NCI-H1105 (cell line): ENCODE measurements at regions not wholly inside any gene's neighbourhood (a gene's known extent, or its start where the extent isn't known, plus 50 kb on each side); places are given as distances from the start of the nearest gene placed in this dataset.

Experiments
- DNase-seq: peaks from one replicate; lab custom pipeline; 2025; lab: John Stamatoyannopoulos, UW

DNA sequence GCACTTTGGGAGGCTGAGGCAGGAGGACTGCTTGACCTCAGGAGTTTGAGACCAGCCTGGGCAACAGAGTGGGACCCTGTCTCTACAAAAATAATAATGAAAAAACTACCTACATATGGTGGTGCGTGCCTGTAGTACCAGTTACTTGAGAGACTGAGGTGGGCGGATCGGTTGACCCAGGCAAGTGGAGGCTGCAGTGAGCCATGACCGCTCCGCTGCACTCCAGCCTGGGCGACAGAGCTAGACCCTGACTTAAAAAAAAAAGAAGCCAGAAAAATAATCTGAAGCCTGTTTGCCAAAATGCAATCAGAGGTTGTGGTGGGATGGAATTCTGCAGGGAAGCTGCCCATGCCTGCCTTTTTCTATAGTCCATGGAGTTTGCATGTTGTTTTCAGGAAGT is 50.4 kb upstream of the GGTA1 start:
- no peak for DNase-seq

DNA sequence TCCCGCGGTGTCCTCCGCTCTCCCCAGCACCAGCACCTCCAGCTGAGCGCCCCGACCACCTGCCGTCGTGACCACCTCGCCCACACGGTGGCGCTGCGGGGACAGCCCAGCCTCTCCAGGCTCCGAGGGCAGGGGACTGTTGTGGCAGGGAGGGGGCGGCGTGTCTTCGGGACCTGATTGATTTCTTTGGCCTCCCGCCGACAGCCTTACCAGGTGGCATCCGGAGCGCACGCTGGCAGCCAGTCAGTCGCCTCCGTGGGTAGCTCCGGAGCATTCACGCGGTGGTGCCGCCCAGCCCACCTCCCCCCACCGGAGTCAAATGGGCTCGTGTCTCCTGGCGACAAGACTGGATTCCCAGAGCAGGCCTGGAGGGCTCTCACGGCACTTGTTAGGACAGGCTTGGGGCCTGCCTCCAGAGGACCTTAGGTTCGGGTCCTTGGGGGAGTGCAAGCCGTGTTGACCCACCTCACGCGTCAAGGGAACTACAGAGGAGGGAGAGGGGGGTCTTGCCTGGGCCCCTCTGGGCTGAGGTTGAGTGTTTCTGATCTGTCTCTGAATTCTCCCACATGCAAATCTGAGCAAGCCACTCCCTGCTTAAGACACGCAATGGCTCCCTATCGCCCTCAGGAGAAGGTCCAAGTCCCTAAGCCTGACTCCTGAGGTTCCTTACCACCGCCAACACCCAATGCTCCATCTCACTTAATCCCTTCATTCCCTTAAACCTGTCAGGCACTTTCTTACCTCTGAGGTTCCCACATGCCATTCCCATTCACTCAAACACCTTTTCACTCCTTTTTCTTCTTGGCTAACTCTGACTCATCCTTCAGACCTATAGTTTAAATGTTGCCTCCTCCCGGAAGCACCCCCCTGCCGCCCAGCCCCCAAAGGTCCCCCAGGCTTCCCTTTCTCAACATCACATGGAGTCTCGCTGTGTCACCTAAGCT is 51.2 kb upstream of the GGTA1 start:
- peak; percentile 85 for DNase-seq

DNA sequence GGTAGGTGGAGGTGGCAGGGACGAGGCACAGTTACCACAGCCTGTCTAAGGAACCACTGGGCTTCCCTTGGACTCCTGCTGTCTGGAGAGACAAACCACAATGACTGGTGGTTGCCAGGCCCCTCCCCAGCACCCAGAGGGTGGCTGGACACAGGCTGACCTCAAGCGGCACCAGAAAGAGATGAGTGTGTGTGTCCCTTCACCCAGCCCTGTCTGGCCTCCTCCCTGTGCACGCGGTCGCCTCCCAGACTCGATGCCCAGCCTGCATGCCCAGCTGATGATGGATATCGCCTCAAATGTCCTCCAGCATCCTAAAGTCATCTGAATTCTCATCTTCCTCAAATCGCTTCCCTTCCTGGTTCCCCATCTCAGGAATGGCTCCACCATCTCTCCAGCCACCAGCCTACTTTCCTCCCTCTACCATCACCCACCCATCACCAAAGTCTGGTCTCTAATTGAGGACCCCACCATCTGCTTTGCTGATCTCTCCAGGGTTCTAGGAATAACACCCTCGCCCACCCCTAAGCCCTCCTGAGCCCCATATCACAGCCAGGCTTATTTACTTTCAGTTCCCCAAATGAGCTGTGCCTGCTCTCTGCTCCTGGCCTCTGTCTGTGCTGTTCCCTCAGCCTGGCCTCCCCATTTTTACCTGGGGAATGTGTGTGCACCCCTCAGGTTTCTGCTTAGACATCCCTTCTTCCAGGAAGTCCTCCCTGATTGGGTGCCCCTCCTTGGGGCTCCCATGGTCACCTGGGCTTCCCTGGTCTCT is 52.5 kb upstream of the GGTA1 start:
- DNase-seq: no peak

DNA sequence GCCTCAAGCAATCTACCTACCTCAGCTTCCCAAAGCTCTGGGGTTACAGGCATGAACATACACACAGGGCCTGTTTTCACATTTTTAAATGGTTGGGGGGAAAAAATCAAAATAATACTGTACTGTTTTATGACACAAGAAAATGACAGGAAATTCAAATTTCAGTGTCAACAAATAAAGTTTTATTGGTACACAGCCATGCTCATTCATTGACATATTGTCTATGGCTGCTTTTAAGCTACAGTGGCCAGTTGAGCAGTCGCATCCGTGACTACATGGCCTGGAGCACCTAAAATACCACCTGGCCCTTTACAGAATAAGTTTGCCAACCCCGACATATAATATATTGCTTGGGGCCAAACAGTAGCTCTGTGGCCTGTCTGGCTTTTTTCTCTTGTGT is 56.4 kb upstream of the GGTA1 start:
- no peak for DNase-seq

DNA sequence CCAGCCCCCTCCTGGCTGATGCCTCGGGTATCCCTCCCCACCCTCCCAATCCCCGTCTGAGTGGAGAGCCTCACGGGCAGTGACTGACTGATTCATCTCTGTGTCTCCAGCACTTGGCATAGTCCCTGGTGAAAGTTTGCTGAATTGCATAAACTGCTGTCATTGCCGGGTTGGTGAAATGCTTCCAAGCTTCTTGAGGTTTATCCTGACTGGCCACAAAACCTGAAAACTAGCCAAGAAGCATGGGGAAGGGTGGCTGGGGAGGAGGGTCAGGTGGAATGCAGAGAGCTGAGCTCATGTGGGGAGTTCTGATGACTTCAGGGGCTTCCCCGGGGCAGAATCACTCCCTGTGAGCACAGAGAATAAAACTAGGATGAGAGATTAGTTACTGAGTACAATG is 56.9 kb upstream of the GGTA1 start:
- DNase-seq: no peak

DNA sequence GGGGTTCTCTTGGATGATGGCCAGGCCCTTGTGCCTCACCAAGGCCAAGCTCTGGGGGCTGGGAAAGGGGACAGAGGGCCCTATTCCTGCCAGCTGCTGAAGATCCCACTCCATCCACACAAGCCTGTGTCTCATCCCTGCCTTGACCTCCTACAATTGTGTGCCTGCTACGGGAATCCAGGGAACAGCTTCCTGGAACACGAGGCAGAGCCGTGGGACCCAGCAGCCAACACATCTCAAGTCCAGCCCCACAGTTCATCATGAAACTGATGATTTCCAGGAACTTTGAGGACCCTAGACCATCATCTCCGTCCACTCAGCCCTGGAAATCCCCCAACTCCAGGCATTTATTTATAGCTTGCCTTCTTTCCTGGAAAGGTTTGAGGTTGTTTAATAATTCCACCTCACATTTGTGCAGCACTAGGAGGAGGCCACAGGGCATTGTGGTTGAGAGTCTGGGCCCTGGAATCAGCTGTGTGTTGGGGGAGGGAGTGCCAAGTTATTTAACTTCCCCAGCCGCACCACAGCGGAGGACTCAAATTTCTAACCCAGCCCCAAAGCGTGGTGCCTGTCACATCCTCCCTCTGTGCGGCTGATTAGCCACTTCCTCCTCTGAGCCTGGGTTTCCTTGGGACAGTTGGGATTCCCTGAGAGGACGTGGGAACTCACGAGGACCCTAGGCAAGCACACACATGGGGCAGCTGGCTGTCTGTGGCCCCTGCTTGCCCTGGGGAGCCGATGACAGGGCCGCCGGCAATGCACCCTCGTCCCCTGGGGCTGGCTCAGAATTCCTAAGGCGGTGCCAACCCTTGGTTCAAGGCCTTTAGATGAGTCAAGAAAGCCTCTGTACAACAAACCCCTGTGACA is 58.2 kb upstream of the GGTA1 start:
- DNase-seq: no peak

DNA sequence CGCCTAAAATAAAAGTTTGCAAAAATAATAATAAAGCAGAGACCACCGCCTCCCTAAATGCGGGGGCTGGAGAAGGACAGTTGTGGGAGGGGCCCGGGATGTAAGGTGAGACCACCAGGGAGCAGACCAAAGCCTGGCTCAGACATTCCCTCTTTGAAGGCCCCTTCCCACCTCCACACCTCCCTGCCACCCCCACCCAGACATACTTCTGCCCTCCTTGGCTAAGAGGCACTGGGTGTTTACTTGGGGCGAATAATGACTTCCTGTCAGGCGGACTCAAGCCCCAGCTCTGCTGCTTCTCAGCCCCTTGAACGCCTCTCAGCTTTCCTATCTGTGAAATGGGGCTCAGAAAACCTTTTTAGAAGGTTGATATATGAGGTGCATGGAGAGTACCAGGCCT is 58.8 kb upstream of the GGTA1 start:
- no peak for DNase-seq

DNA sequence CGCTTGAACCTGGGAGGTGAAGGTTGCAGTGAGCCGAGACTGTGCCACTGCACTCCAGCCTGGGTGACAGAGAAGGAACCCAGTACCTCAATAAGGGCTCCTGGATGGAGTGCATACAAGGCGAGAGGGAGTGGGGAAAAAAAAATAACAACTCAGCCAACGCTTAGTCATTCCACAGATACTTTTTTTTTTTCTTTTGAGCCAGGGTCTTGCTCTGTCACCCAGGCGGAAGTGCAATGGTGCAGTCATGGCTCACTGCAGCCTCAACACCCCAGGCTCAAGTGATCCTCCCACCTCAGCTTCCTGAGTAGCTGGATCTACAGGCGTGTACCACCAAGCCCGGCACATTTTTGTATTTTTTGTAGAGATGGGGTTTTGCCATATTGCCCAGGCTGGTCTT is 59.5 kb upstream of the GGTA1 start:
- DNase-seq: no peak

DNA sequence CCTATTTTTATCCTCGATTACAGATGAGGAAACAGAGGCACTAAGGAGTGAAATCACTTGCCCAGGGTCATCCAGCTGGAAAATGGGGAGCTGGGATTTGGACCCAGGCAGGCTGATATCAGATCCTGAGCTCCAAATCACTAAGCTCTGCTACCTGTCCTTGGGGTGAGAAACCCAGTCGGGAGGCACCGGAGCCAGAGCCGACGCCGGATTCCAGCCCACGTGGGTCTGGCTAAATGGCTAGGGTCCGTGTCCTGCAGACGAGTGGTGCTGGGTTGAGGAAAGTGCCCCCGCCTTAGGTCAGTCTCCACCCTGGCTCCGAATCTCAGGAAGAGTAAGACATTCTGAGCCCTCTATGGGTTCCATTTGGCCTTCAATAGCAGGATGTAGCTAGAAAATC is 61.3 kb upstream of the GGTA1 start:
- no peak for DNase-seq

DNA sequence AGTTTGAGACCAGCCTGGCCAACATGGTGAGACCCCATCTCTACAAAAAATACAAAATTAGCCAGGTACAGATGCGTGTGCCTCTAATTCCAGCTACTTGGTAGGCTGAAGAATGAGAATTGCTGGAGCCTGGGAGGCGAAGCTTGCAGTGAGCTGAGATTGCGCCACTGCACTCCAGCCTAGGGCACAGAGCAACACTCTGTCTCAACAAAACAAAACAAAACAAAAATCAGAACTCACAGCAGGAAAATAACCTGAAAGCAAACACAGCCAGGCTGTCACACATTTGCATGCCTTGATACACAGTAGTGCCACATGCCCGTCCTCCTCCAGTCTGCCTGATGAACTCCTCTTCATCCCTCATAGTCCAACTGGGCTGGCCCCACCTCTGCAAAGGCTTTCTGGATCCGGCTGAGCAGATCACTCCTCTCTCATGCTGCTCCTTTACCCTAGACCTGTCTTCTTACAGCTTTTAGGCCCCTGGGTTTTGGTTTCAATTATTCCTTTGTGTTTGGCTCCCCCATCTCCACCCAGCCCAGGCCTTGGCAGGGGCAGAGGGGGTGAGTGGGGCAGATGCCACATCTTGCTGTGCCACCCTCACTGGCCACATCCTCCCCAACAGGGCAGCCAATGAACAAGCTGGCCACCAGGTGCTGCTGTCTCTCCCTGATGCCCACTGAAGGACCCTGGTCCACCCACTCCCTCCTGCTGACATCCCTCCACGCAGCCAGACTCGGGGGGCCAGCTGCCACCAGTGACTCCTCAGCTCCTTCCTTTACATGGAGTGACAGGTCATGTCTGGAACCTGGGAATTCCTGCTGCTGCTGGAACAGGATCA is 62.0 kb upstream of the GGTA1 start:
- no peak for DNase-seq

DNA sequence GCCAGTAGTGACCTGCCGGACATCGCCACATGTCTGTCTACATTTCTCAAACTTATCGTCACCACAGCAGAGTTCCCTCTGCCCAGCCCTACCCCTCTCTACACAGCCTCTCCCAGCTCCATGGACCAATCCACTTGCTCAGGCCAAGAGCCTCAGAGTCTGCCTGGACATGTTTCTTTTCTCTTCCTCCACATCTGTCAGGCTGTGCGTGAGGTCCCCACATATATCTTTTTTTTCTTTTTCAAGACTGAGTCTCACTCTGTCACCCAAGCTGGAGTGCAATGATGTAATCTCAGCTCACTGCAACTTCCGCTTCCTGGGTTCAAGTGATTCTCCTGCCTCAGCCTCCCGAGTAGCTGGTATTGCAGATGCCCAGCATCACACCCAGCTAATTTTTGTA is 62.7 kb upstream of the GGTA1 start:
- no peak for DNase-seq

DNA sequence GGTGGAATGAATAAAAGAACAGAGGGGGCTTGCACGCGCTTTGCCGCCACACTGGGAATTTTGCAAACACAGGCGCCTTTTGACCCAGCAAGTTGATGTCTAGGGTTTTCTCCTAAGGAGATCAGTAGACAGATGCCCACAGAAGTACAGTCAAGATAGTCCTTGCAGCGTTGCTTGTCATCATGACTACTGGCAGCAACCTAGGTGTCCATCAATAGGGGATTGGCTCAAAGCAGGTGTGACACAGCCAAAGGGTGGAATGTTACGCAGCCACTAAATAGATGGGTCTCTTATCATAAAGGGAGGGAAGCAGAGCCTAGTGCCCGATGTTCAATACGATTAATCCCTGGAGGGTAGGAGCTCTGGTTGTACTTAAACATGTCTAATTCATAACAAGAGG is 63.8 kb upstream of the GGTA1 start:
- no peak for DNase-seq

DNA sequence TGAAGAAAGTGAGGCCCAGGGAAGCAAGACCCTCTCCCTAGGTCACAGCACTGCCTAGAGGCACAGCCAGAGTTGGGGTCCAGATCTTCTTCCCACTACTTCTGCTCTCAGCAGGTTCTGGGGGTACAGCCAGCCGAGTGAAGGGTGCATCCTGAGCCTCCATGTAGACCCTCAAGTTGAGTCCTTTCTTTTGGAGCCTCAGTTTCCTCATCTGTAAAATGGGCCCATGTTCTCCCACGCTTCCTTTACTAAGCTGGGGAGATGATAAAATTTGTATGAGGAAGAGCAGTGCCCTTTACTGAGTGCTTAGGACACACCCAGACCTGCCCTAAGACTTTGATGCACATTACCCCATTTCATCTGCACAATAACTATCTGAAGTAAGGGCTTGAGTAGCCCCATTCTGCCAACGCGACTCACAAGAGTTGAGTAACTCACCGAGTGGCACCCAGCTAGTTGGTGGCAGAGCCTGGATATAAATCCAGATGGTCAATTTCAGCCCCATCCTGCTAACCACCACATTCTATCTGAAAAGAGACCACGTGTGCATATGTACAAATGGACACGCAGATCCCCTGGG is 64.3 kb upstream of the GGTA1 start:
- no peak for DNase-seq

DNA sequence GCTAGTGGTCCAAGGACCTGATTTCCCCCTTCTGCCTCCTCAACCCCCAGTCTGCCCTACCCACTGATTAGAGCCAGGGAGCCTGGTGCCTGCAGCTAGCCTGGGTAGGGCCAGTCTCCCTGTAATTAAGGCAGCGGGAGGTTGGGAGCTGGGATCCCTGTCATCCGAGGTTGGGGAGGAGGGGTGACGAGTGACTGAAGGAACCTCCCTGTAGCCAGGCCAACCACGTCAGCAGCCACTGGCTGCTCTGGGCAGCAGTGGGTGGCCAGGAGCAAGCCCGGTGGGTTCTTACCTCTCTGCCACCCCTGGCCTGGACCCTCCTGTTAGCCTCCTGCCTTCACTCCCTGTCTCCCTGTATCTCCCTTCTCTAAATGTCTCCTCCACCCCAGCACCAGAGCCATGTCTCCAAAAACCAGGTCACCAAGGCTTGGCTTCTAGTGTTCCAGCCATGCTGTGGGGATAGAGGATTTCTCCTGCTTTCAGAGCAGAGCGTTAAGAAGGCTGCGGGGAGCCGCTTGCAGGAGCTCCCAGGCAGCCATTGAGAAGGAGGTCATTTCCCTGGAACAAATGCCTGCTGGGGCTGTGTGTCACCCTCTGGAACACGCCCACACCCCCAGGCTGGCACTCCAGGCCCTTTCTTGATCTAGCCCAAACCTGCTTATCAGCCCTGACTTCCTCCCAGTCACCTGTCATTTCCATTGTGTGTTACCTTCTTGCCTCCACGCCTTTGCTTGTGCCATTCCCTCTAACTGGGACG is 65.0 kb upstream of the GGTA1 start:
- DNase-seq: no peak

DNA sequence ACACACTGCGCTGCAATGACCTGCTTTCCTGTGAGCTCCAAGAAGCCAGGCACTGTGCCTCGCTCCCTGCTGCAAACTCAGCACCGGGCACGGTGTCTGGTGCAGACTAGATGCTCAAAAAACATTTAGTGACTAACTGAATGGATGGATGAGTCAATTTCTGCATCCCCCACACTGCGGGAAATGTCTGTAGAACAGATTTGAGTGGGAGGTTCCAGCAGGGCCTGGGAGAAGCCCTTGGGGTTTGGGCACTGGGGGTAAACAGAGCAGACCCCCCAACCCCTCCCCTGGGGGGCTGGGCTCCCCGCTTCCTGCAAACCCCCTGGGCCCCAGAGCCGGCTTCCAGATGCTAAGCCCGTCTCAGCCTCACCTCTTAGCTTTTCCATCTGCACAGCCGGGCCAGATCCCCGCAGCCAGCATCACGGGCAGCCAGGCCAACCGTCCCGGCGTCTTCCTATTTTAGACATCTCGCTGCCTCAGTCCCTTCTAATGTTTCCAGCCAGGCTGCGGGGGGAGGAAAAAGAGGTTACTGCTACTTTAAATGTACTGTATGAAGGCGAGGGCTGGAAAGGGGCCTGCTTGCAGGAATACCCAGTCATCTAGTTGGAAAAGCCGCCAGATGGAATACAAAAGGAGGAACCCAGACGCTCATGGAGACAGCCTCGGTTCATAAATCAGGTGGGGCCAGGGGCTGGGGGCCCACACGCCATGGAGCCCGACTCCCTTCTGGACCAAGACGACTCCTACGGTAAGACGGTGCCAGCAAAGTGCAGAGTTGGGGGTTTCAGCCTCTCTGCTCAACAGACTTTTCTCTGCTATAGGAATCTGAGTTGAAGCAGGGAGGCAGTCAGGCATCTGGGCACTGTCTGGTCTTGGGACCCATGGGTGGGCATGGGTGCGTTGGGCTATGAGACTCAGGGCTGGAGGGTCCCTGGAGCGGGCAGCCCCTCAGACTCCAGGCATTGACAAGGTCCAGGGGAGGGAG is 67.1 kb upstream of the GGTA1 start:
- no peak for DNase-seq

DNA sequence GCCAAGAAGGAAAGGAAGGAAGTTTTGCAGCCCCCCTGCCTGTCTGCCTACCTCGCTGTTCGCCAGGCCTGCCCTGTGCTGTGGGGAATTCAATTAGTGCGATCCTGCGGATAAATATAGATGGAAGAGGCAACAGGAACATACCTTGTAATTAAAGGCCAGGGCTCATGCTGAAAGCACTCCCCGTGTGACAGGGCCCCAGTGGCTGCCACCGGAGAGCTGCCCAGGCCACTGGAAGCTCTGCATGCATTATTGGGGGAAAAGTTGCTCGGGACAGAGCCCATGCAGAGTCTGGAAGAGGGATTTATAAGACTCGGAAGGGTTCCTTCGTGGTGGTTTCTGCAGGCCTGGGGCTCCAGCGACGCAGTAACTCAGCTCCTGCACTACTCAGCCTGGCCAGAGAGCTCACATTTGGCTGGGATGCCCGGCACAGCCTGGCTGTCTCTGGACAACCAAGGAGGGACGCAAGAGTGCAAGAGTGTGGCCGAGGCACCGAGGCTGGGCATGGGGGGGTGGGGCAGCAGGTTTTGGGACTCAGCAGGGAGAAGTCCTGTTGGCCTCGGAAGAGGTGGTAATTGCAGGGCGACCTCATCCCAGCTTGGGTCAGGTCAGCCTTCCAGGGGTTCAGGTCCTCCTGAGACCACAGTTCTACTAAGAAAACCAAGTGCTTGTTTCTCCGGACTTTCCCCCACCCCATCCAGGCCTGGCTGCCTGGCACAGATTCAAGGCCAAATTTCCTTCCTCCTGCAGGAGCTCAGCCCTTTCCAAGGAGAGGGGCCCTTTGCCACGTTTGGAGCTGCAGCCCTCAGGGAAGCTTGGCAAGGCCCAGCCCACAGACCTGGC is 68.1 kb upstream of the GGTA1 start:
- no peak for DNase-seq

DNA sequence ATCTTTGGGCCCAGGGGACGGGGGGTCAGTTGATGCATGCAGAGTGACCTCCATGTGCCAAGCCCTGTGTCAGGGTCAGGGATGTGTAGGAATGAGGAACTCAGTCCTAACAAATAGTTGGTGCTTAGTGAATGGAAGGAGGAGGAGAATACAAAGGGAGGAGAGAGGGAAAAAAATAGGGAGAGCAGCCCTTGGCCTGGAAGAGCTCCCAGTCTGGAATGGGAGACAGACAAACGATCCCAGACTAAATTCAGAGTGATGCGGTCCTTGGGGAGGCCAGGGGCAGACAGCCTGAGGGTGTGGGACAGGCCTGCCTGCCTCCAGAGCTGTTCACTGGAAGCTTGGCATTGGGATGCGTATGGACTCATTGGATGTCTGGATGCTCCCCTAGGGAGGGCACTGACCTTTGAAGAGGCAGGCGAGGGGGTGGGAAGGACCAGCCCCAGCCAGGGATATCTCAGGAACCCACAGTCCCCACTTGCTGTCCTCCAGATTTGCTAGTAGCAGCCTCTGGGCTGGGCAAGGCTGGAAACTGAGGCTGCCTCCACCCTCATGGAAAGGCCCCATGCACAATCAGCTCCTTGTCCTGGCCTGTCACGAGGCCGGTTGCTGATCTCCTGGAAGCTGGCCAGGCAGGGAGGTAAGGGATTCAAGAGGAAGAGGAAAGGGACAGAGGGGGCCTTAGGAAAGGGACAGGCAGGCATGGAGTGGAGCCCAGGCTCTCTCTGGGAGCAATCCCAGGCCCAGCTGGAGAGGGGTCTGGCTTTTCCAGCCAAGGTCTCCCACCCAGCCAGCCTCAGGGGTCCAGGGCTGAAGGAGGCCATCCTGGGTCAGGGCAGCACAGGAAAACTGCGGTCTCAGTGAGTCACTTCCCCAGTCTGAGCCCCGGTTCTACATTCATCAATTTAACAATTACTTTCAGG is 69.0 kb upstream of the GGTA1 start:
- no peak for DNase-seq
